Jurkat, Clone E6-1 (cell line): ENCODE measurements at regions not wholly inside any gene's neighbourhood (a gene's known extent, or its start where the extent isn't known, plus 50 kb on each side); places are given as distances from the start of the nearest gene placed in this dataset.
"Not testable (repeated sequence)": the region's sequence is repeated elsewhere in the genome, so short reads cannot be mapped to it uniquely, and the experiment has no call there.

ENCODE experiments used
- DNase-seq: peaks from one replicate; pipeline ENCODE4 v3.0.0-alpha.2; 2011; ENCODE audit warnings: low read depth, low spot score
- H3K4me3 ChIP-seq: 2 replicates; pipeline ENCODE4 v1.5.1; 2011; ENCODE audit warnings: mild to moderate bottlenecking, low read length, control low read depth, moderate library complexity

DNA sequence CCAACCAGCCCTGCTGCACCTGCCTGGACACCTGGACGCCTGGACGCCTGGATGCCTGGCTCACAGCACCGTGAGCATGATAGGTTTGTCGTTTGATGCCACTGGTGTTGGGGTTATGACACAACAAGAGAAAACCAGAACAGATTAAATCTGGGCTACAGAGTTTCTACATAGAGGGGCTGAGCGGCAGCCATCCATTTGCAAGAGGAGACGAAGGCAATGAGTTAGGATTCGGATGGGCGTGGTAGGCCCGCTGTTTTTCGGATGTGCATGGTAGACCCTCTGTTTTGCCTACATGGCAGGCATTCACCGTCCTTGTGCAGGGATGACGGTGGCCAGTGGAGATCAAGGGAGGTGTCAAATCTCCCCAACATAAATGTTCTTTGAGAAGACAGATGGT is 121.5 kb upstream of the RNF32 start:
- H3K4me3 ChIP-seq = no peak overlapping the region
- DNase-seq = no peak

DNA sequence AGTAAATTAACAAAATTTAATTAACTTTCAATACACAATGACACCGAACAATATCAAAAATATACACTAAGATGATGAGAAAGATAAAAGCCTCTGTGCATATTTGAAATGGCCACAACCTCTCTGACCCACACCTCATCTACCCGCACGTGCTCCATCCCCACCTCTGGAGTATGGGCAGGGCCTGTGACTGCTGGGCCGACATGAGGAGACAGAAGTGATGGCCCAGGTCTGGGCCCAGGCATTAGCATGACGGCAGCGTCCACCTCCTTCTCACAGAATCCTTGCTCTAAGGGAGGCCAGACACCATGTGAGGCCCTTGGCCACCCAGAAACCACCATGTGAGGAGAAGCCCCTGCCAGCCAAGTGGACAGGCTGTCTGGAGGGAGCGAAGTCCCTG is 122.1 kb upstream of the RNF32 start:
- no peak for DNase-seq
- H3K4me3 ChIP-seq = no peak overlapping the region

DNA sequence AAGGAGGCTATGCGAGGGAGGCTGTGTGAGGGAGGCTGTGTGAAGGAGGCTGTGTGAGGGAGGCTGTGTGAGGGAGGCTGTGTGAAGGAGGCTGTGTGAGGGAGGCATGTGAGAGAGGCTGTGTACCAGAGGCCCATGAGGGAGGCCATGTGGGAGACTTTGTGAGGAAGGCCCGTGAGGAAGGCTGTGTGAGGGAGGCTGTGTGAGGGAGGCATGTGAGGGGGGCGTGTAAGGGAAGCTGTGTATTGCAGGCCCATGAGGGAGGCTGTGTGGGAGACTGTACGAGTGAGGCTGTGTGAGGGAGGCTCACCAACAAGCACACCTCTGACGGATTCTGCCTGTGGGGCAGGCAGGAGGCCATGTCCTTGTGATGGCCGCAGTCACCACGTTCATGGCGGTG is 122.7 kb upstream of the RNF32 start:
- not testable (repeated sequence) for H3K4me3 ChIP-seq, DNase-seq

DNA sequence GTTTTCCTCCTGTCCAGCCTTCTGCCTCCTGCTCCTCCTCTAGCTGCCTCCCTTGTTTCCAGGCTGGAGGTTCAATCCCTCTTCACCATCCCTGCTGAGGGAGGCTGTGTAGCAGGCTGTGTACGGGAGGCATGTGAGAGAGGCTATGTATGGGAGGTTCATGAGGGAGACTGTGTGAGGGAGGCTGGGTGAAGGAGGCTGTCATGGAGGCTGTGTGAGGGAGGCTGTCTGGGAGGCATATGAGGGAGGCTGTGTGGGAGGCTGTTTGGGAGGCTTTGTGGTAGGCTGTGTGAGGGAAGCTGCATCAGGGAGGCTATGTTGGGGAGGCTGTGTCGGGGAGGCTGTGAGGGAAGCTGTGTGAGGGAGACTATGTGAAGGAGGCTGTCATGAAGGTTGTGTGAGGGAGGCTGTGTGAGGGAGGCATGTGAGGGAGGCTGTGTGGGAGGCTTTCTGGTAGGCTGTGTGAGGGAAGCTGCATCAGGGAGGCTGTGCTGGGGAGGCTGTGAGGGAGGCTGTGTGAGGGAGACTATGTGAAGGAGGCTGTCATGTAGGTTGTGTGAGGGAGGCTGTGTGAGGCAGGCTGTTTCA is 123.7 kb upstream of the RNF32 start:
- DNase-seq = no peak
- no peak overlapping the region for H3K4me3 ChIP-seq

DNA sequence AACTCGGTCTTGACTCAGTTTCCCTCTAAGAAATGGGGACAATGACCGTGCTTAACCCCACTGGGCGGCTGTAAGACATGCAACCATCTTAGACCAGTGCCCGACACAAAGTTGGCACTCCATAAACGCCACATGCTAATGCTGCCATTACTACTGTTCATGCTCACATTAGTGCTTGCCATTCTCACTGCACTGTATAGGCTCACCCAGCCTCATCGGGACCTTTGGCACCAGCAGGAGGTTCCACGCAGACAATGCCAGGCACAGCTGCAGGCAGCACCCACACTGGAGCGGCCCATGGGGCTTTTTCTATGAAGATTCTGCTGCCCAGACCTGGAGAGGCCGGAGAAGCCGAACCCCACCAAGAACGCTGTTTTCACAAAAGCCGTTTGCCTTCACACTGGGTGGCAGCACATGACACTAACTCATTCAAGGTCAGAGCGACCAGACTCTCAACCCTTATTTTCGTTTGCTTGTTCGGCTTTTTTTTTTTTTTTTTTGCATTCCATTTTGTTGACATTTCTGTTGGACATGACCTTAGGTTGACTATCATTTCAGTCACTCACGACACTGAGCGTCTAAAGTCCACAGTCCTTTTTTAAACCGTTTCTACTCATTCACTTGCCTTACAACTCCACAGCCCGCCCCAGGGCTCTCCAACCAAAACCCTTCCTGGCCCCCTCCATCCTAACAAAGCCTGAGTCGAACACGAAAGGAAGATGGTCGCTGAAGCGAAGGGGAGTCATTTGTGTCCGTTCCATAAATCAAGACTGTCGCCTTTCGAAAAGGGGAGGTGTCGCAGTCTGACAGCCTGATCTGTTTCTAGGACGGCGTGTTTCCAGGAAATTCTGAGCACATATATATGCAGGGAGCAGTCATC is 124.4 kb upstream of the RNF32 start:
- DNase-seq = no peak
- no peak overlapping the region for H3K4me3 ChIP-seq

DNA sequence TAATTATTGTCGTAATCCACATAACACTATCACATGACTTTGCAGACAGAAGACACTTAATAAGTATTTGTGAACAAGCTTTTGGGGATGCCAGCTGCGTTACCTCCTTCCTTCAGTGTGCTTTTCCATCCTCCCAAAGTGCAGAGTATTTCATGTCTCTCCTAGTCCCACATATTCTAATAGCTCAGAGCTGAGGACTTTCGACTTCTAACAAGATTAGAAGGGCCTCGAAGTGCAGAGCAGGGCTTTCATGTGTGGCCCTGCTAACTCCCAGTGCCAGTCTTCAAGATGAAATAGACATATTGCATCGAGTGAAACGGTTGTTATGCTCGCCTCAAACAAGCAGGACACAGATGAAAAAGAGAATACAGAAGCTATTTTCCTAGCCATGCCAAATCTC is 125.7 kb upstream of the RNF32 start:
- DNase-seq = no peak
- no peak overlapping the region for H3K4me3 ChIP-seq

DNA sequence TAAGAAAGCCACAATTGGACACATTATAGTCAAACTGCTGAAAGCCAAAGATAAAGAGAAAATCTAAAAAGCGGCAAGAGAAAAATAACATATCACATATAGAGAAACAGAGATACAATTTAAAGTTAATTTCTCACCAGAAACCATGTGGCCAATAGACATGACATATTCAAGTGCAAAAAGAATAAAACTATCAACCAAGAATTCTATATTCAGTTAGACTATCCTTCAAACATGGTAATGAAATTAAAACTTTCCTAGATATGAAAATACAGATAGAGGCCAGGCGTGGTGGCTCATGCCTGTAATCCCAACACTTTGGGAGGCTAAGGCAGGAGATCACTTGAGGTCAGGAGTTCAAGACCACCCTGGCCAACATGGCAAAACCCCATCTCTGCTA is 129.1 kb upstream of the RNF32 start:
- DNase-seq = no peak
- no peak overlapping the region for H3K4me3 ChIP-seq

DNA sequence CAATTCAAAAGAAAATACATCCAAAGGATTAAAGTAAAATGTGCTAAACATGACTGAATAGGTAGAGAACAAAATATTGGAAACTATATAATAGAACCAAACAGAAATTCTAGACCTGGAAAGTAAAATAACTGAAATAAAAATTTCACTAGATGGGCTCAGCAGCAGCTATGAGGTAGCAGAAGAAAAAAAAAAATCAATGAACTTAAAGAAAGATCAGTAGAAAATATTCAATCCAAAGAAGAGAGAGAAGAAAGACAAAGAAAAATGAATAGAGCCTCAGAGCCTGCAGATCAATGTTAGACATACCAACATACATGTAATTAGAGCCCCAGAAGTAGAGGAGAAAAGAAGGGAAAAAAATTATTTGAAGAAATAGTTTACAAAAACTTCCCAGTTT is 129.6 kb upstream of the RNF32 start:
- H3K4me3 ChIP-seq = no peak overlapping the region
- no peak for DNase-seq

DNA sequence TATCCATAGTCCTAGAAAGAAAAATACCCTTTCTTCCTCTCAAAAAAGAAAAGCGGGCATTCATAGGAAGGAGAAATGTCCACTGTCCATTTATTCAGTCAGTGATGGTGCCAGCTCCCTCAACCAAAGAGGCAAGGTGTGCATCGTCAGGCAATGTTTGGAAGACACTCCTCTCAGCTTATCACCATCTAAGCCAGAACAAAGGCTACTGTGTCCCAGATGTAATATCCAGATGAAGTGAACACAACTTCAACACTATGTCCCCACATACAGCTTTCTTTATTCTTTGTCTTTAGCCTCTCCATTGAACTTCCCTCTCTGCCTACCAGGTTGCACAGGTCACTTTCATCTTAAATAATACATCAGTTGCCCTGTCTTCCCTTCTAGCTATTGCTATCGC is 131.4 kb upstream of the RNF32 start:
- no peak overlapping the region for H3K4me3 ChIP-seq
- no peak for DNase-seq

DNA sequence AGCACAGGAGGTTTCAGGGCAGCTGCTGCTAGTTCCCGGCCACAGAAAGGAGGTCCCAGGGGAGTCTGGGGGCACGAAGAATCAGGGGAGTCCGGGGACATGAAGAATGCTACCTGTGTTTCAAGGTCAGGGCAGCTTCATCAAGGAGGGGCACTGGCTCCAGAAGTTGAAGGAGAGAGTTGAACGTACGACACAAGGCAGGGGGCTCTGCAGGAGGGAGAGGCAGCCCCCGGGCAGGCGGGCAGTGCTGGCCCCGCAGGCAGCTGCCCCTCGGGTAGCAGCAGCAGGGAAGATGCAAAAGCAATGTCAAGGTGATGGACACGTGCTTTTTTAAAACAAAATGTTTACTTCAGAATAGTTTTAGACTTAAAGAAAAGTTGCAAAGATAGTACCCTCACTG is 134.7 kb upstream of the RNF32 start:
- no peak for DNase-seq
- no peak overlapping the region for H3K4me3 ChIP-seq

DNA sequence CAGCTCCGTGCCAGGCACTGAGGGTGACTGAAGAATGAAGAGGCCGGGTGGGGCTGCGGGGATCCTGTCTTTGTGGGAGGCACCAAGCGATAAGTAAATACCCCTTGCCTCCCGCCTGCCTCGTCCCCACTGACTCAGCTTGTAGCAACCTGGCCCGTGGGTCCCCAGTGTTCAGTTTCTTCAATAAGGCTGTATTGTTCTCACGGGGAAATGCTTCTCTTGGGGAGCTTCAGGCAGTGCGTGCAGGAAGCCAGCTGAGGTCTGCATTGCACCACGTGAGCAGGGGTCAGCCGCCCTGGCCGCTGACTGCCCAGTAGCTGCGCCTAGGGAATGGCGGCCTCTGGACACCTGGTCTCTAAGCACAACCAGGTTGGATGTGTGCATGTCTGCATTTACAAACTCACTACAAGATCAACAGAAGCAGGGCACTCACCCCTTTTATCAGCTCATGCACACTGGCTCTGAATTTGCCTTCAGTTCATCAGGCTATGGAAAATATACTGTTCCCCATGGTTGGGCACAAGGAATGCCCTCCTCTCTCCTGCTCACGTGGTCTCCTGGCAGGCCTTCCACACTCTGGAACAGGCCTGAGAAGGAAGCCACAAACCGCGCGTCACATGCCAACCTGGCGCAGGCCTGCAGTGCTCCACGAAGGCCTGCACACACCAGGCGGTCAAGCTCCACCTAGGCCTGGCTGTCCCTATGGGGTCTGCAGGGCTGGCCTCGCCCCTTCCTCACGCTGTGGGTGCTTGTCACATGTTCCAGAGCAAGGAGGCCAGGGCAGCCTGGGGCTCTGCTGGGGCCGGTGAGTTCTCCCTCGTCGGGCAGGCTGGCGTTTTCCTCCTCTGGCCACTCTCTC is 135.7 kb upstream of the RNF32 start:
- DNase-seq = no peak

DNA sequence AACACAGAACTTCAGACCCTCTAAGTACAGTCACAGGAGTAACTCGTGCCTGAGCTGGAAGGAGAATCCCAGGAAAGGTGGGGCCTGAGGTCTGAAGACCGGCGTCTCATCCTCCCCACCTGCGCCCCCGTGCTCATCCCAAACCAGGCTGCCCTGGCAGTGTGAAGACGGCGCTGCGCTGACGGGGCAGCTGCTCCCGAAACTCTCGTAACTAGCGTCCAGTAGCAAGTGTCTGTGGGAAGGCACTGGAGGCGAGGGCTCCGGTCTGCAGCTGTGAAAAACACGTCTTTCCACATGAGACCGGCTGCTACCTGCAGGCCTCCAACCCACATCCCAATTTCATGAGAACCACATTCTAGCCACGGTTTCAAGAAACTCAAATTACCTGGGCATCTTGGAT is 136.6 kb upstream of the RNF32 start:
- no peak for DNase-seq
- no peak overlapping the region for H3K4me3 ChIP-seq

More for the DNA sequence above, 135.7 kb upstream of the RNF32 start:
- no peak overlapping the region for H3K4me3 ChIP-seq

DNA sequence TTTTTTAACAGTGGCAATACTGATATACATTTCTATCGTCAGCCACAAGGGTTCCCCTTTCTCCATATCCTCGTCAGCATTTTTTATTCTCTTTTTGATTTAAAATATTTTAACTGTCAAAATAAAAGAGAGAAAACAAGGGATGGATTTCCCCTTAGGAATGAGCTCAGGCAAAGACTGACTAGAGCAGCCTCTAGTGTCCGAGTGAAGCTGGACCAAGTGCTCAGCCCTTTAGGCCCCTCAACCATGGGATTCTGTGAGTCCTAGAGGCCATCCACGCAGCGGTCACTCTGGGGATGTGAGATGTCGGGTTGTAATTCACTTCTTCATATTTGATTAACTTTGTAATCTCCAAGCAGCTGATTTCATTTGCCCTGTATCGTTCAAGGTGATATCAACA is 137.4 kb upstream of the RNF32 start:
- no peak for DNase-seq
- H3K4me3 ChIP-seq = no peak overlapping the region

DNA sequence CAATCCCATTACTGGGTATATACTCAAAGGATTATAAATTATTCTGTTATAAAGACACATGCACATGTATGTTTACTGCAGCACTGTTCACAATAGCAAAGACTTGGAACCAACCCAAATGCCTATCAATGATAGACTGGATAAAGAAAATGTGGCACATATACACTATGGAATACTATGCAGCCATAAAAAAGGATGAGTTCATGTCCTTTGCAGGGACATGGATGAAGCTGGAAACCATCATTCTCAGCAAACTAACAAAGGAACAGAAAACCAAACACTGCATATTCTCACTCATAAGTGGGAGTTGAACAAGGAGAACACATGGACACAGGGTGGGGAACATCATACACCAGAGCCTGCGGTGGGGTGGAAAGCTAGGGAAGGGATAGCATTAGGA is 138.8 kb upstream of the RNF32 start:
- not testable (repeated sequence) for DNase-seq, H3K4me3 ChIP-seq

DNA sequence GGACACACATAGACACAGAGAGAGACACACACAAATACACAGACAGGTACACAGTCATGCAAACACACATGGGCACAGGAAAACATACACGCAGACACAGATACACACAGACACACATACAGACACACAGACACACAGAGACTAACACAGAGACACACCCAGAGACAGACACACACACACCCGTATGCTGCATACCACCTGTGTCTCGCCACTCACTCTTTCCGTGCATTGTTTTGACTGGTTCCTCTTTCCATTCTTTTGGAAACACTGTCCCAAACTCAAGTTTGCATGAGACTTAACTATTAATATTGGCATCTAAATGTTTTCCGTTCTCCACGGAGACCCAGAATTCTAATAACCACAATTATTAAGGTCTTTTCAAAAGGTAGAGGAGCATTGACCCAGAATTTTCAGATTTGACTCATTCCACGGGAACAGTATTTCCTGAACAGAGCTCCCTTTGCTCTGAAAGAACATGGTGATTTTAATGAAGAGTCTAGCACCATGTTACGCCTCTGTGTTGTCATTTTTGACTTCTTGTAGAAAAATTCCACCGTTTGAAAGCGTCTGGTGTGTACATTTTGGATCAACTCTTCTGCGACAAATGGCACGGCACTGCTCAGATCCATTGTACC is 141.2 kb upstream of the RNF32 start:
- no peak for DNase-seq
- no peak overlapping the region for H3K4me3 ChIP-seq

DNA sequence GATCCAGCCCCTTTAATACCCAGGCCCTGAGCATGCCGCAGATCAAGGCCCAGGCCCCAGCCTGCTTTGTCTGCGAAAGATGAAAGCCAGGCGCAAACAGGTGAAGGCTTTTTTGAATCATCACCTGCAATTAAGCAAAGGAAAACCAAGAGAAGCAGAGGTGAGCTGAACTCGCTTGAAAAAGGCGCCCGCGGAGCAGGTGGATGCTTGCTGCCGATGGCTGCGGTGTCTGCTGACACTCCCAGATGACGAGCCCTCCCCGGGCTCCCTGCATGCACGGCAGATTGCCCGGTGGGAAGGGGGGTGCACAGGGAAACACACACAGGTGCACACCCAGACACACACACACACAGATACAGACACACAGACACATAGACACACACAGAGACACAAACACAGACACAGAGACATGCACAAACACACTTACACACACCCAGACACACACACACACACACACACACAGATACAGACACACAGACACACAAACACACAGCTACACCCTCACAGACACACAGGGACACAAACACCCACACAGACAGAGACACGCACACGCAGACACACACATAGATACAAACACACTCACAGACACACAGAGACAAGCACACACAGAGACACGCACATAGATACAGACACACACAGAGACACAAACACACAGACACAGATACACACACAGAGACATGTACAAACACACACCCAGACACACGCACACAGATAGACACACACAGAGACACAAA is 142.6 kb upstream of the RNF32 start:
- no peak overlapping the region for H3K4me3 ChIP-seq
- DNase-seq = no peak

DNA sequence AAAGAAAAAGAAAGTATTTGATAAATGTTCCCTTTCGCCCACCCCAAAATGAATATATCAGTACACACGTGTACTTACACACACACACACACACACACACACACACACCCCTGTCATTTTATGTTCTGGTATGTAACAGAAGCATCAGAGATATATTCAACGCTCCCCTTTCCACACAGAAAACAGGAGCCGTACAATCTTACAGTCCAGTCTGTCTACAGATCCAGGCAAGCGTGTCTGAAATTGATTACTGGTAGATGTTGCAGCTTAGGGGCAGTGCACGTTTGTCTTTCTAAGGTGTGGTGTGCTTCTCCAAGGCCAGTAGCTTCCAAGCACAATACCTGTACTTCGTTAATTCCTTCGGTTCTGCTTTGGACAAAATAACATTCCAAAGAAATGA is 143.7 kb upstream of the RNF32 start:
- no peak for DNase-seq
- no peak overlapping the region for H3K4me3 ChIP-seq

DNA sequence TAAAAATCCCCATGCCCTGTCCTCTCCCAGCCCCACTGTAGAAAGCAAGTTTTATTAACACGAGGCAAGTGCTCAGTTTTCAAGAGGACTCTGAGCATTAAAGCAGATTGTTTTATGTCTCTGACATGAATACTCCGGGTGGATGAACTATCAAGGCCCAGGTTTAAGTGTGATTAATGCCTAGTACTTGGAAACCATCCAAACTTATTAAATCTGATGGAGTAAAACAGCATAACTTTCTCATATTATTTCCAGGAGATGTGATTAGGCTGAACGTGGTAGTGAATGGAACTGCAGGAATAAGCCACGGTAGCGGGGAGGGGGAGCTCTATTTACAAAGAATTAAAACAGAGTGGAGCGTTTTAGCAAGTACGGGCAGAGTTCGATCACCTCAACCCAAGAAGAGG is 144.2 kb upstream of the RNF32 start:
- DNase-seq = no peak
- no peak overlapping the region for H3K4me3 ChIP-seq

DNA sequence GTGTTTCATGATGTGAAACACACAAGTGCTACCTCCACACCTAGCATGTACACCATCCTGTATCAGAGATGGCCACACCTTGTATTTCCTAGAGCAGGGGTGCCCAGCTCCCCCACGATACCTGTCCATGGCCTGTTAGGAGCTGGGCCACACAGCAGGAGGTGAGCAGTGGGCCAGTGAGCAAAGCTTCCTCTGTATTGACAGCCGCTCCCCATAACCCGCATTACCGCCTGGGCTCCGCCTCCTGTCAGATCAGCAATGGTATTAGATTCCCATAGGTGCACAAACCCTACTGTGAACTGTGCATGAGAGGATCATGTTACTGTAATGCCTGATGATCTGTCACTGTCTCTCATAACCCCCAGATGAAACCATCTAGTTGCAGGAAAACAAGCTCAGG is 145.6 kb upstream of the RNF32 start:
- no peak overlapping the region for H3K4me3 ChIP-seq
- no peak for DNase-seq
